Activated CD8-positive, alpha-beta memory T cell treated with anti-CD3 and anti-CD28 coated beads for 48 hours (primary cell): ENCODE measurements at regions not wholly inside any gene's neighbourhood (a gene's known extent, or its start where the extent isn't known, plus 50 kb on each side); places are given as distances from the start of the nearest gene placed in this dataset.
A peak's percentile ranks its signal among the peaks of the same experiment; 100 is the strongest.
"Not testable (repeated sequence)": the region's sequence is repeated elsewhere in the genome, so short reads cannot be mapped to it uniquely, and the experiment has no call there.

Source experiments
- DNase-seq, 3 experiments: peaks; one replicate each; pipeline ENCODE4 v3.0.0-alpha.2; 2020; ENCODE audit warnings: low read depth in 2 of 3, low spot score in 2 of 3

GRCh38 chr3:5035113-5035512 is 55.9 kb downstream of the BHLHE40 start:
- no peak for DNase-seq

DNA sequence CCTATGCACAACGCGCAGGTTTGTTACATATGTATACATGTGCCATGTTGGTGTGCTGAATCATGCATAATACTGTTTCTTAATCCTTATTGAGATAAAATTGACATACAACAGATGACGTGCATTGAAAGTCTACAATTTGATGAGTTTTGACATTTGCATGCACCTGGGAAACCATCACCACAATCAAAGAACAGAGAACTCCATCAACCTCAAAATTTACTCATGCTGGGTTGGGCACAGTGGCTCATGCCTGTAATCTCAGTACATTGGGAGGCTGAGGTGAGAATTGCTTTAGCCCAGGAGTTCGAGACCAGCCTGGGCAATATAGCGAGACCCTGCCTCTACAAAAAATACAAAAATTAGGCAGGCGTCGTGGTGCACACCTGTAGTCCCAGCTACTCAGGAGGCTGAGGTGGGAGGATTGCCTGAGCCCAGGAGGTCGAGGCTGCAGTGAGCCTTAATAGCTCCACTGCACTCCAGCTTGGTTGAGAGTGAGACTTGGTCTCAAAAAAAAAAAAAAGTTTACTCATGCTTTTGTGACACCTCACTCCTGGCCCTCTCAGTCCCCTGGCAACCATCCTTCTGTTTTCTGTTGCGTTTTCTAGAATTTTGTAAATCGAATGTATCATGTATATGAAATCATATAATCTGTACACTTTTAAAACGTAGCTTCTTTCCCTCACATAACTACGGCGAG is 56.6 kb downstream of the BHLHE40 start:
- no peak for DNase-seq

GRCh38 chr3:5036392-5036766 is 57.1 kb downstream of the BHLHE40 start:
- no peak for DNase-seq

DNA sequence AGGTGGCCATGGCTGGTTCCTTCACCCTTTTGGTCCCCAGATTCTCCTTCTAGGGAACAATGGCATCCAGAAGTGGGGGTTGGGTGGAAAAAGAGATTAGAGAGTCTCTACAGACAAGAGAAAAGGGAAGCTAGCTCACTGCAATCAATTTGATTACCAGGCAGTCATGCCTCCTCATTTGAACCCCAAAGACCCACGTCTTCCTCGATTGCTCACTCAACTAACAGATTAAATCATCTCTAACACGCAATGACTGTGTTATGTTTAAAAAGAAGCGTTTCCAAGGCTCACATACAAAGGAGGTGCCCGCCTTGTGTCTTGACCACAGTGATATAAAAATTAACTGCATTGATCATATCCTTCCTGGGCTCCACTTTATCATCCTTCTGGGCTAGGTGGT is 57.6 kb downstream of the BHLHE40 start:
- no peak for DNase-seq

DNA sequence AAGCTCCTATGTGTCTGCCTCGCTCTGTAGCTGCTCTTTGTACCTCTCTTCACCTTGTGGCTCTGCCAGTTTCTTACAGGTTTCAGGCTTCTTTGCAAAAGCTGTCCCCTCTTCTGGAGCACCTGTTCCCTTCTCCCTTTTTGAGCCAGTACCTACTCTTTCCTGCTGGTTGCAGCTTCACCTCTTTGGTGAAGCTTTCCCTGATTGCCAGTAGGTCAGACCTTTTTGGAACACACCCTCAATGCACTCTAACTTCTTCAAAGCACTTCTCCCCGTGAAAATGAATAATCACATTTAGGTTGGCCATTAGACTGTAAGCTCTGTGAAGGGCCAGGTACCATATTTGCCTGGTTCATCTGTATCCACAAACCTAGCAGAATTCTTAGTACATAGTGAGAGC is 60.3 kb downstream of the BHLHE40 start:
- DNase-seq, result no peak

DNA sequence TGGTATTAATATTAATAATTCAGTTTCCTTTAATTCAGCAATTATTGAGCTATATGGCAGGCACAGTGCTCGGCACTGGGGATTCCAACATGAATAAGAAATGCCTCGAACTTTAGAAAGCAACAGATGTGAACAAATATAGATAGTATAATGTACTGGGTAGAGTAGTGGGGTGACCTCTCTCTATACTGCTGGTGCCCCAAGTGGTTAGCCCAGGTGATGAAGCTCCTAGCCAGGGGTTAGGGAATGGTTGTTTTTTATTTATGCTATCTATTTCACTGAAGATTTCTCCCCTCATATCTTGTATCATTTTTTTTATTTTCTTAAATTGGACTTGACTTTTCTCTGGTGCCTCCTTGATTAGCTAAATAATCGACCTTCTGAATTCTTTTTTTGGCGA is 62.1 kb downstream of the BHLHE40 start:
- no peak for DNase-seq

GRCh38 chr3:5045961-5046360 is 66.7 kb downstream of the BHLHE40 start:
- DNase-seq, result no peak

DNA sequence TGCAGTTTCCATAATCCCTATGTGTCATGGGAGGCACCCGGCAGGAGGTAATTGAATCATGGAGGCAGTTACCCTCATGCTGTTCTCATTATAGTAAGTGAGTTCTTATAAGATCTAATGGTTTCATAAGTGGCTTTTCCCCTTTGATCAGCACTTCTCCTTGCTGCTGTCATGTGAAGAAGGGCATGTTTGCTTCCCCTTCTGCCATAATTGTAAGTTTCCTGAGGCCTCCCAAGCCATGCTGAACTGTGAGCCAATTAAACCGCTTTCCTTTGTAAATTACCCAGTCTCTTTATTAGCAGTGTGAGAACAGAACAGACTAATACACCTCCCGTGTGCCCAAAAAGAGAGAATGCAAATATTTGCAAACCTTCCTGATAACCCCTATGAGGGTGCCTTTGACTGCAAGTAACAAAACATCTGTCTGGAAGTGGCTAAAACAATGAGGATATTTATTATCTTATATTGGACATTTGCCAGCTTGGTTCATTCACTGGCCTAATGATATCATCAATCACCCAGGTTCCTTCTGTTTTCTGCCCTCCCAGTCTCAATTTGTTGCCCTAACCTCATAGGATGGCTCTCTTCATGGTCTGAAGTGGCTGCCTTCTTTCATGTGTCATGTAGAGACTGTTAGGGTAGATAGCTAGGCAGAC is 68.7 kb downstream of the BHLHE40 start:
- no peak for DNase-seq

GRCh38 chr3:5051772-5052171 is 70.3 kb upstream of the ARL8B start:
- no peak for DNase-seq

DNA sequence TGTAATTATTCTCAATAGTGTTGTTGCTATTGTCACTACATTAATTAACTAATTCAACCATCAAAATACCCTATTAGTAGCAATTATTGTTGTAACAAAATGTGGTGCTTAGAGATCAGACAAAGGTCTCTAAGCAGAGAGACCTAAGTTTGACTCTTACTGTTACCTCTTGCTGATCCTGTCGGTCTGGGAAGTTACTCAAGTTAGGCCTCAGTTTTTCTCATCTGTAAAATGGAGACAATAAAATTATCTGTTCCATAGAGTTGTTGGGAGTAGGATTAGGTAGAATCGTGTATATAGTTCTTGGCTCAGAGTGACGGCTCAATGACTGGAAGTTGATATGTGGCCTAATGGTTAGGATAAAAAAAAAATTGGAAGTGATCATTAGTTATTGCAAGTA is 69.8 kb upstream of the ARL8B start:
- no peak for DNase-seq

- DNase-seq, result no peak
Measured at GRCh38 chr3:5053021-5053831, 68.9 kb upstream of the ARL8B start.

DNA sequence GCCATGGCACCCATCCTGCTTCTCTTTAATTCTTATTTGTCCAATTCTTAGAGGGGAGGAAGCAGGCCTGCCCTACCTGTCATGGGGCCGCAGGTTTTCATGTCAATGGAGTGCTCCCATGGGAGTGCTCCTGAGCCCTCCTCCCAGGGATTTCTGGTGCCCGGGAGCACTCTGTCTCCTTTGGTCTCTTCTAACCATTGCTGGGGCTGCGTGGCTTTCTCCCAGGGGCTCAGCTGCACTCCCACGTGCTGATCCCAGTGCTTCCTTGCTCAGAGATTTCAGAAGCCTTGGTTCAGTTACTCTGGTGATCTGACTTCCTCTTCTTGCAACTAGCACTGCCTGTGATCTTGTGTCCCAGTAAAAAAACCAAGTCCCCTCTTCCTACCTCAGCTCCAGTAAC is 68.0 kb upstream of the ARL8B start:
- no peak for DNase-seq

DNA sequence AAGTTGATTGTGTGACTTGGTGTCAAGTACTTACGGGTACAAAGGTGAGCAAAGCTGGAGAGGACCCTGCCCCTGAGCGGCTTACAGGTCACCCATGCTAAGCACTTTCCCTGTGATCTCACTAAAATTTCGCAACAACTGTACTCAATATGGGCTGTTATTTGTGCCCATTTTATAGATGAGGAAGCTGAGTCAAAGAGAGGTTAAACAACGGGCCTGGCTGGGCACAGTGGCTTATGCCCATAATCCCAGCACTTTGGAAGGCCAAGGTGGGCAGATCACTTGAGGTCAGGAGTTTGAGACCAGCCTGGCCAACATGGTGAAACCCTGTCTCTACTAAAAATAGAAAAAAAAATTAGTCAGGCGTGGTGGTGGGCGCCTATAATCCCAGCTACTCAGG is 67.5 kb upstream of the ARL8B start:
- not testable (repeated sequence) for DNase-seq

- DNase-seq, result no peak
Measured at GRCh38 chr3:5055357-5056110, 66.6 kb upstream of the ARL8B start.

- no peak for DNase-seq
Measured at GRCh38 chr3:5056111-5056391, 66.0 kb upstream of the ARL8B start.

DNA sequence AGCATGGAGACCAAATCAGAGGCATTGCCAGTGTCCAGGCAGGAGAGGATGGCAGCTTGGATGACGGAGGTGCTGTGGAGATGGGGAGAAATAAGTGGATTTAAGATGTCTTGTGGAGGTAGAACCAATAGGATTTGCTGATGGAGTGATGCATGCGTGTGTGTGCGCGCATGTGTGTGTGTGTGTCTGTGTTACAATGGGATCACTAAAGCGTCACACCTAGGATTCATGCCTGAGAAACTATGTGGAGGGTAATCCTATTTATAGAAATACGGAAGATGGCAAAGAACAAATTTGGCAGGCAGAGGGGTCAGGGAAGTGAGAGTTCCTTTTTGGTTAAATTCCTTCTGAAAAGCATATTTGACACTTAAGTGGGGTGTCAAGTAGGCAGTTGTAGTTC is 64.8 kb upstream of the ARL8B start:
- no peak for DNase-seq

DNA sequence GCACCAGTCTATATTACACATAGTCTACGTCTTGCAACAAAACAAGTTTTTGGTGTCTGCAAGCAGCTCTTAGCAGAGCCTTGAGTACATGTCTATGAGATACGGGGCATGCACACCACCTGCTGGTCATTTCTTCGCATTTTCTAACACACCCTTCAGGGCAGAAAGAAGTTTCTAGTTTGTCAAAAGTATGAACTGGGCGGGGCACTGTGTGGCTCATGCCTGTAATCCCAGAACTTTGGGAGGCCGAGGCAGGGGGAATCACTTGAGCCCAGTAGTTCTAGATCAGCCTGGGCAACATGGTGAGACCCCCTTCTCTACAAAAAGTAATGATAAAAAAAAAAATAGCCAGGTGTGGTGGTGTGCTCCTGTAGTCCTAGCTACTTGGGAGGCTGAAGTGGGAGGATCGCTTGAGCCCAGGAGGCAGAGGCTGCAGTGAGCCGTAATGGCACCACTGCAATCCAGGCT is 64.2 kb upstream of the ARL8B start:
- peak in 2 of 3 experiments; percentile 25 to 29 for DNase-seq

GRCh38 chr3:5058471-5058951 is 63.6 kb upstream of the ARL8B start:
- no peak for DNase-seq

- DNase-seq, result no peak
Measured at GRCh38 chr3:5059782-5060181, 62.3 kb upstream of the ARL8B start.

DNA sequence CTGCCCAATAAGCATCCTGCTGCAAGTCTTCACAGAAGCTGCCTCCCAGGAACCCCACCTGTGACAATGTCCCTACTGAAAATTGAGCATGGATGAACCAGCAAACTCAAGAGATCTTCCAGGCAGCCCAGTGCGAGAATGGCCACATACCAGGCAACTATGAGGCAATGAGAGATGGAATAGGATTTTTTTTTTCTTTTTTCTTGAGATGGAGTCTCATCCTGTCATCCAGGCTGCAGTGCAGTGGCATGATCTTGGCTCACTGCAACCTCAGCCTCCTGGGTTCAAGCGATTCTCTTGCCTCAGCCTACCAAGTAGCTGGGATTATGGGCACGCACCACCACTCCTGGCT is 60.9 kb upstream of the ARL8B start:
- no peak for DNase-seq

DNA sequence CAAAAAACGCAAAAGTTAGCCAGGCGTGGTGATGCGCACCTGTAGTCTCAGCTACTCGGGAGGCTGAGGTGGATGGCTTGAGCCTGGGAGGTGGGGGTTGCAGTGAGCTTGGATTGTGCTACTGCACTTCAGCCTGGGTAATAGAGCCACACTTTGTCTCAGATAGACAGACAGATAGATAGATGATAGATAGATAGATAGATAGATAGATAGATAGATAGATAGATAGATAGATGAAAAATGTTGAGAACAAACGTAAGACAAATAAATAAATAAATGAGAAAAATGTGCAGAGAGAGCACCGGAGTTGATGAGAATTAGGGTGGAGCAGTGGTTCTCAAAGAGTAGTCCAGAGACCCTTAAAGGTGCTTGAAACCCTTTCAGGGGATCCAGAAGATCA is 58.4 kb upstream of the ARL8B start:
- no peak for DNase-seq
